ENCODE measurements at regions not wholly inside any gene's neighbourhood (a gene's known extent, or its start where the extent isn't known, plus 50 kb on each side); places are given as distances from the start of the nearest gene placed in this dataset.

GRCh38 chr6:98014442-98015201 is 731.6 kb upstream of the MMS22L start:
- TF ChIP-seq CTCF (conservative IDR thresholded peaks at IDR 0.05) = no peak
- H3K27ac ChIP-seq = no peak overlapping the region

- no peak for TF ChIP-seq CTCF (conservative IDR thresholded peaks at IDR 0.05)
Observed at GRCh38 chr6:98016565-98016964, 733.5 kb upstream of the MMS22L start.

GRCh38 chr6:98020222-98020621 is 737.2 kb upstream of the MMS22L start:
- no peak overlapping the region for H3K27ac ChIP-seq
- TF ChIP-seq CTCF (conservative IDR thresholded peaks at IDR 0.05) = no peak

More at GRCh38 chr6:98016565-98016964, 733.5 kb upstream of the MMS22L start:
- H3K27ac ChIP-seq = no peak overlapping the region

GRCh38 chr6:98024359-98024758 is 741.3 kb upstream of the MMS22L start:
- H3K27ac ChIP-seq = no peak overlapping the region
- TF ChIP-seq CTCF (conservative IDR thresholded peaks at IDR 0.05) = no peak

GRCh38 chr6:98027898-98028297 is 744.9 kb upstream of the MMS22L start:
- no peak overlapping the region for H3K27ac ChIP-seq
- TF ChIP-seq CTCF (conservative IDR thresholded peaks at IDR 0.05) = no peak

GRCh38 chr6:98033617-98034016 is 750.6 kb upstream of the MMS22L start:
- no peak overlapping the region for H3K27ac ChIP-seq
- no peak for TF ChIP-seq CTCF (conservative IDR thresholded peaks at IDR 0.05)

GRCh38 chr6:98036344-98036923 is 753.4 kb upstream of the MMS22L start:
- no peak overlapping the region for H3K27ac ChIP-seq
- no peak for TF ChIP-seq CTCF (conservative IDR thresholded peaks at IDR 0.05)
